ENCODE measurements at regions not wholly inside any gene's neighbourhood (a gene's known extent, or its start where the extent isn't known, plus 50 kb on each side); places are given as distances from the start of the nearest gene placed in this dataset.

- H3K27ac ChIP-seq (ENCODE audit: control insufficient read depth, insufficient read depth, low read length), result no peak overlapping the region
- TF ChIP-seq CTCF (optimal IDR thresholded peaks at IDR 0.05 in 1 of 3, IDR thresholded peaks at IDR 0.05 in 1 of 3, conservative IDR thresholded peaks at IDR 0.05 in 1 of 3; ENCODE audit: extremely low read depth in 1 of 3, insufficient read depth in 2 of 3, low read length in 3 of 3), result no peak
- FAIRE-seq, result no peak
Measured at GRCh38 chr4:128565054-128565453, 244.4 kb upstream of the JADE1 start.

GRCh38 chr4:128564081-128564630 is 245.3 kb upstream of the JADE1 start:
- dilution Hi-C loops (cut with MboI; ENCODE audit: extremely low pct_ligation_motif_present, low sequenced_read_pairs), result no loop called here
- Histone ChIP-seq H3K9ac (ENCODE audit: control insufficient read depth, extremely low read depth, insufficient read depth, low read length) (no peak overlapping the region), H3K27me3 (ENCODE audit: control insufficient read depth, extremely low read depth, insufficient read depth, low read length) (no peaks in the 10 kb centered on the region), H3K9me3 (ENCODE audit: control insufficient read depth, low read depth, low read length) (no peaks in the 10 kb centered on the region), H3K9me1 (ENCODE audit: control insufficient read depth, extremely low read depth, insufficient read depth, low read length) (no peaks in the 10 kb centered on the region), H4K20me1 (ENCODE audit: control insufficient read depth, extremely low read depth, insufficient read depth, low read length) (no peaks in the 10 kb centered on the region), H3K79me2 (ENCODE audit: control insufficient read depth, insufficient read depth, low read length) (no peaks in the 10 kb centered on the region), H3K4me1 (ENCODE audit: control insufficient read depth, extremely low read depth, insufficient read depth, low read length) (no peaks in the 10 kb centered on the region), H3K4me3 (ENCODE audit: control insufficient read depth in 2 of 3, extremely low read depth in 1 of 3, insufficient read depth in 2 of 3, low read depth in 1 of 3, low read length in 3 of 3) (no peak overlapping the region), H3K4me2 (ENCODE audit: control insufficient read depth, extremely low read depth, insufficient read depth, low read depth, low read length) (no peak overlapping the region), H2AFZ (ENCODE audit: control insufficient read depth, low read length) (no peak overlapping the region), H3K27ac (ENCODE audit: control insufficient read depth, insufficient read depth, low read length) (no peak overlapping the region), H3K36me3 (ENCODE audit: control insufficient read depth in 2 of 2, extremely low read depth in 1 of 2, insufficient read depth in 2 of 2, low read length in 2 of 2) (no peaks in the 10 kb centered on the region)
- no peak for DNase-seq (ENCODE audit: low read depth, low spot score)
- TF ChIP-seq EZH2 (IDR thresholded peaks at IDR 0.05; ENCODE audit: low read length), result no peak
- TF ChIP-seq CTCF (optimal IDR thresholded peaks at IDR 0.05 in 1 of 3, IDR thresholded peaks at IDR 0.05 in 1 of 3, conservative IDR thresholded peaks at IDR 0.05 in 1 of 3; ENCODE audit: extremely low read depth in 1 of 3, insufficient read depth in 2 of 3, low read length in 3 of 3), result no peak
- FAIRE-seq, result no peak

More at GRCh38 chr4:128565054-128565453, 244.4 kb upstream of the JADE1 start:
- H3K79me2 ChIP-seq (ENCODE audit: control insufficient read depth, insufficient read depth, low read length), result no peaks in the 10 kb centered on the region
- dilution Hi-C loops (cut with MboI; ENCODE audit: extremely low pct_ligation_motif_present, low sequenced_read_pairs), result no loop called here
- no peak overlapping the region for H2AFZ ChIP-seq (ENCODE audit: control insufficient read depth, low read length)
- H3K36me3 ChIP-seq (ENCODE audit: control insufficient read depth in 2 of 2, extremely low read depth in 1 of 2, insufficient read depth in 2 of 2, low read length in 2 of 2), result no peaks in the 10 kb centered on the region
- no peak overlapping the region for H3K4me2 ChIP-seq (ENCODE audit: control insufficient read depth, extremely low read depth, insufficient read depth, low read depth, low read length)
- no peaks in the 10 kb centered on the region for H4K20me1 ChIP-seq (ENCODE audit: control insufficient read depth, extremely low read depth, insufficient read depth, low read length)
- H3K9me1 ChIP-seq (ENCODE audit: control insufficient read depth, extremely low read depth, insufficient read depth, low read length), result no peaks in the 10 kb centered on the region
- no peaks in the 10 kb centered on the region for H3K27me3 ChIP-seq (ENCODE audit: control insufficient read depth, extremely low read depth, insufficient read depth, low read length)
- no peak overlapping the region for H3K4me3 ChIP-seq (ENCODE audit: control insufficient read depth in 2 of 3, extremely low read depth in 1 of 3, insufficient read depth in 2 of 3, low read depth in 1 of 3, low read length in 3 of 3)
- no peaks in the 10 kb centered on the region for H3K4me1 ChIP-seq (ENCODE audit: control insufficient read depth, extremely low read depth, insufficient read depth, low read length)
- DNase-seq (ENCODE audit: low read depth, low spot score), result no peak
- no peak overlapping the region for H3K9ac ChIP-seq (ENCODE audit: control insufficient read depth, extremely low read depth, insufficient read depth, low read length)
- no peaks in the 10 kb centered on the region for H3K9me3 ChIP-seq (ENCODE audit: control insufficient read depth, low read depth, low read length)

Measured in keratinocyte (primary cell).